Calu3 (cell line): ENCODE measurements at regions not wholly inside any gene's neighbourhood (a gene's known extent, or its start where the extent isn't known, plus 50 kb on each side); places are given as distances from the start of the nearest gene placed in this dataset.

Source experiments
- BruUV-seq: library from RNA; stranded (reverse); fragments of 400-500 nt; replicated peaks from 2 replicates; lab custom pipeline; 2021; lab: Mats Ljungman, UMichigan
- CTCF ChIA-PET: fragments of 300-600 bp; sonication (Branson Sonifier 250); formaldehyde crosslinking; loops from one replicate; lab custom pipeline; 2022; ENCODE audit warnings: antibody characterized with exemption; lab: Charles Lee
- DNase-seq: peaks from one replicate; pipeline ENCODE4 v3.0.0; 2022
- H3K27ac Mint-ChIP-seq: one replicate; pipeline ENCODE4 v1.8.0; 2022; ENCODE audit warnings: mixed read lengths; ENCODE audit not compliant: unreplicated experiment
- H3K27me3 Mint-ChIP-seq: one replicate; pipeline ENCODE4 v1.8.0; 2022; ENCODE audit warnings: mixed read lengths; ENCODE audit not compliant: unreplicated experiment
- H3K36me3 Mint-ChIP-seq: one replicate; pipeline ENCODE4 v1.8.0; 2022; ENCODE audit warnings: mild to moderate bottlenecking, moderate library complexity, mixed read lengths; ENCODE audit not compliant: insufficient read depth, unreplicated experiment
- H3K4me1 Mint-ChIP-seq: one replicate; pipeline ENCODE4 v1.8.0; 2022; ENCODE audit warnings: mild to moderate bottlenecking, low read depth, mixed read lengths; ENCODE audit not compliant: unreplicated experiment
- H3K4me3 Mint-ChIP-seq: one replicate; pipeline ENCODE4 v1.8.0; 2022; ENCODE audit warnings: mild to moderate bottlenecking, low read depth, moderate library complexity, mixed read lengths; ENCODE audit not compliant: unreplicated experiment
- H3K9me3 Mint-ChIP-seq: one replicate; pipeline ENCODE4 v1.8.0; 2022; ENCODE audit warnings: low read depth, mixed read lengths; ENCODE audit not compliant: unreplicated experiment
- intact Hi-C: fragments of 100-400 bp; cut with micrococcal nuclease; formaldehyde crosslinking; loops from one replicate; pipeline ENCODE4 v1.10.0; 2022; ENCODE audit not compliant: unreplicated experiment
- TF ChIP-seq, protein P1 (sequence below): fragments of 200-600 bp; IDR thresholded peaks from one replicate; pipeline ENCODE4 v1.8.0; 2022; ENCODE audit warnings: antibody characterized with exemption; ENCODE audit not compliant: unreplicated experiment

DNA sequence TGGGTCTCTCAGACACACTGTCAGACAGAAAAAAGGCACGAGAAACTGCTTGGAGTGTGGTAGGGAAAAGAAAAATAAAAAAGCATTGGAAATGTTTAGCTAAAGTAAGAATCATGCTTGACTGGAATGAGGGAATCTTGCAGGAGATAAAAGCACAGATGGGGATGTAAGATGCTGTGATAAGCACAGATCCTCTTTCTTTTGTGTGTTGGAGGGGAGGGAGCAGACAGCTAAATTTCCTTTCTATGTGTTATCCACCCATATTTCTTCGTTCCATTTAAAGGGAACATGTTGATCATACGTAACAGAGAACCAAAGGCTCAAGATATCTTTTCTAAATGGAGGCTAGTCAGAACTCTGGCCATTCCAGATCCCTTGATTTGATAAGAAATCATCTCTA is 614.0 kb upstream of the LCORL start:
- Mint-ChIP-seq H3K27me3 (no peaks in the 10 kb centered on the region), H3K4me1 (no peaks in the 10 kb centered on the region), H3K27ac (no peak overlapping the region), H3K4me3 (no peak overlapping the region), H3K36me3 (no peaks in the 10 kb centered on the region), H3K9me3 (peaks cover 8% of the 10 kb centered on the region)
- no TSS peak for BruUV-seq
- DNase-seq: no peak
- TF ChIP-seq, protein P1, sequence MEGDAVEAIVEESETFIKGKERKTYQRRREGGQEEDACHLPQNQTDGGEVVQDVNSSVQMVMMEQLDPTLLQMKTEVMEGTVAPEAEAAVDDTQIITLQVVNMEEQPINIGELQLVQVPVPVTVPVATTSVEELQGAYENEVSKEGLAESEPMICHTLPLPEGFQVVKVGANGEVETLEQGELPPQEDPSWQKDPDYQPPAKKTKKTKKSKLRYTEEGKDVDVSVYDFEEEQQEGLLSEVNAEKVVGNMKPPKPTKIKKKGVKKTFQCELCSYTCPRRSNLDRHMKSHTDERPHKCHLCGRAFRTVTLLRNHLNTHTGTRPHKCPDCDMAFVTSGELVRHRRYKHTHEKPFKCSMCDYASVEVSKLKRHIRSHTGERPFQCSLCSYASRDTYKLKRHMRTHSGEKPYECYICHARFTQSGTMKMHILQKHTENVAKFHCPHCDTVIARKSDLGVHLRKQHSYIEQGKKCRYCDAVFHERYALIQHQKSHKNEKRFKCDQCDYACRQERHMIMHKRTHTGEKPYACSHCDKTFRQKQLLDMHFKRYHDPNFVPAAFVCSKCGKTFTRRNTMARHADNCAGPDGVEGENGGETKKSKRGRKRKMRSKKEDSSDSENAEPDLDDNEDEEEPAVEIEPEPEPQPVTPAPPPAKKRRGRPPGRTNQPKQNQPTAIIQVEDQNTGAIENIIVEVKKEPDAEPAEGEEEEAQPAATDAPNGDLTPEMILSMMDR: no peak
- CTCF ChIA-PET: no interaction called here
- intact Hi-C loops: no loop called here

DNA sequence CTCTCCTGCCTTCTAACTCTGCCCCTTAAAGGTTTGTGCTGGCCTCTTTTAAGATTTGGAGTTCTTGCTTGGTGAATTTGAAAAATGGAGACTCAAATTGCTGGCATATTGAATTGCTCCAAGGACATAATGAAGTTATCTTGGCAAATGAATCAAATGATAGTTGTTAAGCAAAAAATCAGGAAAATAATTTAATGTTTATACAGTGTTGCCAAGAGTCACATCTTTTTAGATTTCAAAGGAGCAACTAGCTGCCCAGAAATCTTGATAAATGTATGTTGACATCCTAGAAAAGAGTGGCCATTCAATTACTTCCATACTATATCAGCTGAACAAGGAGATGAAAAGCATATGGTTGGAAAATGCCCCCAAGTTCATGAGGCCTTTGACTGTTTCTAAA is 610.0 kb upstream of the LCORL start:
- CTCF ChIA-PET: interaction anchor here (0.6 kb wide), 1 partner anchor 80 kb away, joined by 4 read pairs; no protein-coding TSS in a partner anchor
- Mint-ChIP-seq H3K4me3 (no peak overlapping the region), H3K36me3 (no peaks in the 10 kb centered on the region), H3K9me3 (peaks cover 8% of the 10 kb centered on the region), H3K27me3 (no peaks in the 10 kb centered on the region), H3K4me1 (no peaks in the 10 kb centered on the region), H3K27ac (no peak overlapping the region)
- intact Hi-C loops: no loop called here
- DNase-seq: no peak
- no TSS peak for BruUV-seq
- TF ChIP-seq, protein P1: no peak

DNA sequence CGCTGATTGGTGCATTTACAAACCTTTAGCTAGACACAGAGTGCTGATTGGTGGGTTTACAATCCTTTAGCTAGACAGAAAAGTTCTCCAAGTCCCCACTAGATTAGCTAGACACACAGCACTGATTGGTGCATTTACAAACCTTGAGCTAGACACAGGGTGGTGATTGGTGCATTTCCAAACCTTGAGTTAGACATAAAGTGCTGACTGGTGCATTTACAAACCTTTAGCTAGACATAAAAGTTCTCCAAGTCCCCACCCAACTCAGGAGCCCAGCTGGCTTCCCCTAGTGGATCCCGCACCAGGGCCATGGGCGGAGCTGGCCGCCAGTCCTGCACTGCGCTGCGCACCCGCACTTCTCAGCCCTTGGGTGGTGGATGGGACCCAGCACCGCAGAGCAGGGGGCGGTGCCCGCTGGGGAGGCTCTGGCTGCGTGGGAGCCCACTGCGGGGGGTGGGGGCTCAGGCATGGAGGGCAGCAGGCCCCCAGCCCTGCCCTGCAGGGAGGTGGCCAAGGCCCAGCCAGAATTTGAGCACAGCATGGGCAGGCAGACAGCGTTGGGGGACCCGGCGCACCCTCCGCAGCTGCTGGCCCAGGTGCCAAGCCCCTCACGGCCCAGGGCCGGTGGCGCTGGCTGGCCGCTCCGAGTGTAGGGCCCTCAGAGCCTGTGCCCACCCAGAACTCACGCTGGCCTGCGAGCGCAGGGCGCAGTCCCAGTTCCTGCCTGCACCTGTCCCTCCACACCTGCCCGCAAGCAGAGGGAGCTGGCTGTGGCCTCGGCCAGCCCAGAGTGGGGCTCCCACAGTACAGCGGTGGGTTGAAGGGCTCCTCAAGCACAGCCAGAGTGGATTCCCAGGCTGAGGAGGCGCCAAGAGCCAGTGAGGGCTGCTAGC is 608.9 kb upstream of the LCORL start:
- H3K4me3 Mint-ChIP-seq: no peak overlapping the region
- TF ChIP-seq, protein P1: no peak
- CTCF ChIA-PET: no interaction called here
- DNase-seq: no peak
- H3K9me3 Mint-ChIP-seq: peaks cover 8% of the 10 kb centered on the region
- no peaks in the 10 kb centered on the region for H3K27me3 Mint-ChIP-seq
- no peak overlapping the region for H3K27ac Mint-ChIP-seq
- H3K36me3 Mint-ChIP-seq: no peaks in the 10 kb centered on the region
- no TSS peak for BruUV-seq
- no peaks in the 10 kb centered on the region for H3K4me1 Mint-ChIP-seq
- intact Hi-C loops: no loop called here

DNA sequence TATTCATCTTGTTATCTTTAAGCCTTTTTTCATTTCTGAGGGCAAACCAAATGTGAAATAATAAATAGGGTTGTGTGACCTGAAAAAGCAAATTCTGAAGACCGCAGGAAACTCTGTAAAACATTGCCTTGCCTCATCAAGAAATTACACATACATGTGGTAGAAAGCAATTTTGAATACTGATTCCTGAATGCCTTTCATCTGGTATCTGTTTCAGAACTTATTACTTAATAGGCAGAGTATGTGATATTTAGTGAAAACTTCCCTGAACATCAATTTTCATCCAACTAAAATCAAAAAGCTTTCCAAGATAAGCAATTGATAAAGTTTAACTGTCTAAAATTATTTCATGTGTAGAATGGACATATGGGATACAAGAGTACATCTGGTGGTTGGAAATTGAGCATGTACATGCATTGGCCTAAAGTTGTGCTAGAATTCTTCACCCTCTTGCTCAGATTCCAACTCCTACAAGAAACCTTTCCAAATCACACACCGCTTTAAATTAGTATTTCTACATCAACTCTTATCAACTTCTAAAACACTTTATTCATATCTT is 606.0 kb upstream of the LCORL start:
- Mint-ChIP-seq H3K36me3 (no peaks in the 10 kb centered on the region), H3K9me3 (peaks cover 9% of the 10 kb centered on the region), H3K27me3 (no peaks in the 10 kb centered on the region), H3K27ac (no peak overlapping the region), H3K4me3 (no peak overlapping the region), H3K4me1 (no peaks in the 10 kb centered on the region)
- TF ChIP-seq, protein P1: no peak
- intact Hi-C loops: no loop called here
- DNase-seq: no peak
- CTCF ChIA-PET: no interaction called here
- BruUV-seq: no TSS peak
